Ishikawa (cell line): ENCODE measurements at regions not wholly inside any gene's neighbourhood (a gene's known extent, or its start where the extent isn't known, plus 50 kb on each side); places are given as distances from the start of the nearest gene placed in this dataset.

Experiments used
- EP300 ChIP-seq: IDR thresholded peaks from 2 replicates; pipeline ENCODE4 v1.6.1; 2012; ENCODE audit warnings: borderline replicate concordance
- RAD21 ChIP-seq: IDR thresholded peaks from 2 replicates; pipeline ENCODE4 v1.6.1; 2012; ENCODE audit warnings: low read depth
- REST ChIP-seq: IDR thresholded peaks from 2 replicates; pipeline ENCODE4 v1.6.1; 2012; ENCODE audit warnings: low read depth, mild to moderate bottlenecking
- TAF1 ChIP-seq: IDR thresholded peaks from 2 replicates; pipeline ENCODE4 v1.6.1; 2012; ENCODE audit warnings: low read depth, mild to moderate bottlenecking
- YY1 ChIP-seq: IDR thresholded peaks from 2 replicates; pipeline ENCODE4 v1.6.1; 2012; ENCODE audit warnings: low read depth

- TF ChIP-seq YY1, result no peak
- no peak for TF ChIP-seq RAD21
- TF ChIP-seq EP300, result no peak
- TF ChIP-seq TAF1, result no peak
- no peak for TF ChIP-seq REST
Observed at GRCh38 chr3:7953449-7954014, 548.1 kb upstream of the LMCD1 start.
